ENCODE measurements at regions not wholly inside any gene's neighbourhood (a gene's known extent, or its start where the extent isn't known, plus 50 kb on each side); places are given as distances from the start of the nearest gene placed in this dataset.
"Not testable (repeated sequence)": the region's sequence is repeated elsewhere in the genome, so short reads cannot be mapped to it uniquely, and the experiment has no call there.

- TF ChIP-seq CTCF (IDR thresholded peaks at IDR 0.05; ENCODE audit: low read depth, low read length): no peak
- DNase-seq (ENCODE audit: extremely low read depth, low read depth): no peak
Observed at GRCh38 chr2:177001334-177001733, 211.3 kb upstream of the HNRNPA3 start.

- no peak for DNase-seq (ENCODE audit: extremely low read depth, low read depth)
- TF ChIP-seq CTCF (IDR thresholded peaks at IDR 0.05; ENCODE audit: low read depth, low read length): no peak
Observed at GRCh38 chr2:177002983-177003382, 209.6 kb upstream of the HNRNPA3 start.

- DNase-seq (ENCODE audit: extremely low read depth, low read depth): not testable (repeated sequence)
Observed at GRCh38 chr2:177007726-177008125, 204.9 kb upstream of the HNRNPA3 start.

GRCh38 chr2:177008662-177009061, 203.9 kb upstream of the HNRNPA3 start:
- DNase-seq (ENCODE audit: extremely low read depth, low read depth): not testable (repeated sequence)

GRCh38 chr2:177010146-177010545, 202.4 kb upstream of the HNRNPA3 start:
- TF ChIP-seq CTCF (IDR thresholded peaks at IDR 0.05; ENCODE audit: low read depth, low read length): no peak
- no peak for DNase-seq (ENCODE audit: extremely low read depth, low read depth)

- DNase-seq (ENCODE audit: extremely low read depth, low read depth): no peak
- no peak for TF ChIP-seq CTCF (IDR thresholded peaks at IDR 0.05; ENCODE audit: low read depth, low read length)
Observed at GRCh38 chr2:177010861-177011260, 201.7 kb upstream of the HNRNPA3 start.

GRCh38 chr2:177014946-177015345, 197.6 kb upstream of the HNRNPA3 start:
- no peak for DNase-seq (ENCODE audit: extremely low read depth, low read depth)
- no peak for TF ChIP-seq CTCF (IDR thresholded peaks at IDR 0.05; ENCODE audit: low read depth, low read length)

- TF ChIP-seq CTCF (IDR thresholded peaks at IDR 0.05; ENCODE audit: low read depth, low read length): no peak
- no peak for DNase-seq (ENCODE audit: extremely low read depth, low read depth)
Observed at GRCh38 chr2:177015356-177015923, 197.2 kb upstream of the HNRNPA3 start.
